CD1c-positive myeloid dendritic cell (primary cell): ENCODE measurements at regions not wholly inside any gene's neighbourhood (a gene's known extent, or its start where the extent isn't known, plus 50 kb on each side); places are given as distances from the start of the nearest gene placed in this dataset.

Experiments
- DNase-seq: peaks from one replicate; pipeline ENCODE4 v3.0.0-alpha.2; 2016; ENCODE audit errors: extremely low spot score

GRCh38 chr4:30837131-30837539 lies 117.0 kb downstream of the PCDH7 start:
- no peak for DNase-seq

- DNase-seq: no peak
Measured at GRCh38 chr4:30837861-30838260, 117.7 kb downstream of the PCDH7 start.

- DNase-seq: no peak
Measured at GRCh38 chr4:30838331-30838730, 118.2 kb downstream of the PCDH7 start.

GRCh38 chr4:30839583-30840520 lies 119.7 kb downstream of the PCDH7 start:
- no peak for DNase-seq

- no peak for DNase-seq
Measured at GRCh38 chr4:30840571-30840970, 120.4 kb downstream of the PCDH7 start.

GRCh38 chr4:30842142-30842541 lies 122.0 kb downstream of the PCDH7 start:
- DNase-seq: no peak

GRCh38 chr4:30842689-30843088 lies 122.5 kb downstream of the PCDH7 start:
- DNase-seq: no peak

GRCh38 chr4:30844861-30845582 lies 124.9 kb downstream of the PCDH7 start:
- DNase-seq: no peak

GRCh38 chr4:30847167-30847566 lies 127.0 kb downstream of the PCDH7 start:
- no peak for DNase-seq

- DNase-seq: no peak
Measured at GRCh38 chr4:30847958-30848357, 127.8 kb downstream of the PCDH7 start.

GRCh38 chr4:30854531-30854930 lies 134.4 kb downstream of the PCDH7 start:
- no peak for DNase-seq

- DNase-seq: no peak
Measured at GRCh38 chr4:30855232-30855631, 135.1 kb downstream of the PCDH7 start.

- DNase-seq: no peak
Measured at GRCh38 chr4:30856795-30857564, 136.8 kb downstream of the PCDH7 start.

GRCh38 chr4:30860978-30861377 lies 140.8 kb downstream of the PCDH7 start:
- no peak for DNase-seq

- no peak for DNase-seq
Measured at GRCh38 chr4:30862196-30862595, 142.0 kb downstream of the PCDH7 start.

GRCh38 chr4:30863021-30863420 lies 142.9 kb downstream of the PCDH7 start:
- DNase-seq: no peak

- no peak for DNase-seq
Measured at GRCh38 chr4:30865691-30866090, 145.5 kb downstream of the PCDH7 start.

GRCh38 chr4:30866346-30866745 lies 146.2 kb downstream of the PCDH7 start:
- no peak for DNase-seq

- no peak for DNase-seq
Measured at GRCh38 chr4:30866907-30867306, 146.7 kb downstream of the PCDH7 start.

GRCh38 chr4:30867427-30867826 lies 147.3 kb downstream of the PCDH7 start:
- no peak for DNase-seq

- DNase-seq: no peak
Measured at GRCh38 chr4:30868111-30868895, 148.1 kb downstream of the PCDH7 start.
